Activated CD4-positive, alpha-beta memory T cell treated with anti-CD3 and anti-CD28 coated beads for 36 hours (primary cell): ENCODE measurements at regions not wholly inside any gene's neighbourhood (a gene's known extent, or its start where the extent isn't known, plus 50 kb on each side); places are given as distances from the start of the nearest gene placed in this dataset.
"Not testable (repeated sequence)": the region's sequence is repeated elsewhere in the genome, so short reads cannot be mapped to it uniquely, and the experiment has no call there.

Experiments
- CTCF ChIA-PET: fragments of 350-600 bp; sonication (Branson Sonifier 250); formaldehyde crosslinking; loops from one replicate; lab custom pipeline; 2021; ENCODE audit warnings: antibody characterized with exemption, inconsistent platforms; lab: Charles Lee
- POLR2A ChIA-PET: fragments of 350-600 bp; sonication (Branson Sonifier 250); formaldehyde crosslinking; loops from one replicate; lab custom pipeline; 2021; ENCODE audit warnings: antibody characterized with exemption; lab: Charles Lee
- DNase-seq: peaks from one replicate; pipeline ENCODE4 v3.0.0-alpha.2; 2020
- H3K27ac Mint-ChIP-seq: one replicate; pipeline ENCODE4 v1.8.0; 2021; ENCODE audit warnings: mixed read lengths
- H3K27me3 Mint-ChIP-seq: one replicate; pipeline ENCODE4 v1.8.0; 2021; ENCODE audit warnings: mixed read lengths
- H3K36me3 Mint-ChIP-seq: one replicate; pipeline ENCODE4 v1.8.0; 2021; ENCODE audit warnings: mixed read lengths
- H3K4me1 Mint-ChIP-seq: one replicate; pipeline ENCODE4 v1.8.0; 2021; ENCODE audit warnings: low read depth, mixed read lengths
- H3K4me3 Mint-ChIP-seq: one replicate; pipeline ENCODE4 v1.8.0; 2021; ENCODE audit warnings: mild to moderate bottlenecking, mixed read lengths
- H3K9me3 Mint-ChIP-seq: one replicate; pipeline ENCODE4 v1.8.0; 2021; ENCODE audit warnings: mixed read lengths
- intact Hi-C: fragments of 100-400 bp; cut with micrococcal nuclease; formaldehyde crosslinking; loops from one replicate; pipeline ENCODE4 v1.15.1; 2023

DNA sequence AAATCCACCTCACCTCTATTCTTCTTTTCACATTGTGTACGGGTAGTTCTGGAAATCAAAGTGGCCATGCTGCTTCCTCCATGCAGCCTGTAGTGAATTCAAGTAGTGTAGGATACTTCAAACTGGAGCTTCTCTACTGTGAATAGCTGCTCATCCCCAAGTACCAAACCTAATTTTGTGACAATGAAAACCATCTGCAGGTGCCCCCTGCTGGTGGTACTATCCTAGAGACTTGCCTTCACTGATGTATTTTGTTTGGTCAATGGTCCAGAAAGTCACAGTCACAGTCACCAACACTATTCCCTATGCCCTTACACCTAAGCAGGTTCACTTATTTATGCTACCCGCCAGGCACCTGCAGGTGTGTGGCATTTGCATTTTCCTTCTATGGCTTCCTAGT, 170.0 kb upstream of the NBPF19 start:
- H3K4me1 Mint-ChIP-seq, CTCF ChIA-PET, H3K9me3 Mint-ChIP-seq, POLR2A ChIA-PET, DNase-seq, intact Hi-C loops, H3K27me3 Mint-ChIP-seq, H3K4me3 Mint-ChIP-seq, H3K27ac Mint-ChIP-seq, H3K36me3 Mint-ChIP-seq: not testable (repeated sequence)

GRCh38 chr1:149307640-149308039, 167.2 kb upstream of the NBPF19 start:
- not testable (repeated sequence) for H3K4me3 Mint-ChIP-seq, H3K9me3 Mint-ChIP-seq

GRCh38 chr1:149314921-149315320, 159.9 kb upstream of the NBPF19 start:
- H3K4me3 Mint-ChIP-seq, CTCF ChIA-PET, POLR2A ChIA-PET, H3K9me3 Mint-ChIP-seq, H3K27ac Mint-ChIP-seq, DNase-seq, H3K4me1 Mint-ChIP-seq, H3K27me3 Mint-ChIP-seq, intact Hi-C loops, H3K36me3 Mint-ChIP-seq: not testable (repeated sequence)

More at GRCh38 chr1:149307640-149308039, 167.2 kb upstream of the NBPF19 start:
- DNase-seq, H3K27me3 Mint-ChIP-seq, intact Hi-C loops, H3K27ac Mint-ChIP-seq, H3K4me1 Mint-ChIP-seq, H3K36me3 Mint-ChIP-seq, POLR2A ChIA-PET, CTCF ChIA-PET: not testable (repeated sequence)

DNA sequence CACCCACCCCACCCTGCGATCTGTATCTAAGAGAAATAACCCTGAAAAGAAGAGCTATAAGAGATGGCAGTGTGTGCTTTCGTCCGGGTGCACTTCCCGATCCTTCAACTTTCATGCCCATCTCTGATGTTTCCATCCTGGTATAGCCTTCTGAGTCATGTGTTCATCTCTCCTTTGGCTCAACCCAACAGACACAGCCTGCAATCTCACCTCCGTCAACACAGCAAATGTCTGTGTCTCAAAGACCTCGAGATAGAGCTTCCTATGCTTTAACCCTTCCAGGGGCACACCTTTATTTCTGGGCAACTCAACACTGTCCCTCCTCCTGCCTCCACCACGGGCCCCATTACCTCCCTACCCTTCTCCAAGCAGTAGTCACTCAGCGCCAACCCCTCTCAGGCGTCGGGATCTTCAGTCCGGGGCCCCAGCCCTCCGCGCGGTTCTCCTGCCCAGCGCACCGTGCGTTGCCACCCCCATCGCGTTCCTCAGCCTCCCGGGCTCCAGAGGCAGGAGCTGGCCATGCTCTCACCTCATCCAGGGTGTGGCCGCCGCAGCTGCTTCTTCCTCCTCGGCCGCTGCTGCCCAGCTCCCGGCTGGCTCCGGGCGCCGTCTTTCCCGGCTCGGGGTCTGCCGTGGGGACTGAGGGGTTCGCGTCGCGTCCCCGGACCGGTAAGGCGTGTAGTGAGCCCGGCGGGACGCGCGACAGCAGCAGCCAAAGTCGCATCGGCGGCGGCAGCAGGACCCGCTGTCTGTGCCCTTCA, 153.7 kb upstream of the NBPF19 start:
- intact Hi-C loops, H3K36me3 Mint-ChIP-seq, CTCF ChIA-PET, H3K9me3 Mint-ChIP-seq, H3K27ac Mint-ChIP-seq, H3K4me1 Mint-ChIP-seq, H3K4me3 Mint-ChIP-seq, DNase-seq, POLR2A ChIA-PET, H3K27me3 Mint-ChIP-seq: not testable (repeated sequence)

DNA sequence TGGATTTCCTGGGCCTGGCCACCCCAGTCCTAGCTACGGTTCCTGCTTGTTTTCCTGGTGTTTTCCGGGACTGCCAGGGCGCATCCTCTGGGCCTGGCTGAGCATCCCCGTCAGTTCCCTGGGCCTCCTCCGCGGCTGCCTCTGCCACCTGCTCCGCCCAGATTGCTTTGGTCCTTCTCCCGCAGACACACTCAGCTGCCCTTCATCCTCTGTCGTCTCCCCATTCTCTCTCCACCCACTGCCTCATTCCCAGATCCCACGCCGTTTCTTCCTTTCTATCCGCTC, 153.2 kb upstream of the NBPF19 start:
- POLR2A ChIA-PET, H3K27me3 Mint-ChIP-seq, H3K9me3 Mint-ChIP-seq, CTCF ChIA-PET, H3K27ac Mint-ChIP-seq, H3K4me1 Mint-ChIP-seq, H3K4me3 Mint-ChIP-seq, intact Hi-C loops, H3K36me3 Mint-ChIP-seq, DNase-seq: not testable (repeated sequence)

GRCh38 chr1:149330081-149330335, 144.8 kb upstream of the NBPF19 start:
- H3K4me3 Mint-ChIP-seq, POLR2A ChIA-PET, intact Hi-C loops, H3K27ac Mint-ChIP-seq, H3K36me3 Mint-ChIP-seq, H3K9me3 Mint-ChIP-seq, H3K27me3 Mint-ChIP-seq, CTCF ChIA-PET, H3K4me1 Mint-ChIP-seq, DNase-seq: not testable (repeated sequence)

DNA sequence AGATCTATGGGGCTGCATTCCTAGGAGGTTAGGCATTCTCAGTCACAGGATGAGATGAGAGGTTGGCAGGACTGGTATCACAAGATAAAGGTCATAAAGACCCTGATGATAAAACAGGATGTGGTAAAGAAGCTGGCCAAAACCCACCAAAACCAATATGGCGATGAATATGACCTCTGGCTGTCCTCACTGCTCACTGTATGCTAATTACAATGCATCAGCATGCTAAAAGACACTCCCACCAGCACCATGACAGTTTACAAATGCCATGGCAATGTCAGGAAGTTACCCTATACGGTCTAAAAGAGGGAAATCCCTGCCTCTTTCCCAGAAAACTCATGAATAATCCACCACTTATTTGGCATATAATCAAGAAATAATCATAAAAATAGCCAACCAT, 138.8 kb upstream of the NBPF19 start:
- H3K27me3 Mint-ChIP-seq, POLR2A ChIA-PET, H3K27ac Mint-ChIP-seq, intact Hi-C loops, DNase-seq, H3K4me3 Mint-ChIP-seq, H3K4me1 Mint-ChIP-seq, H3K9me3 Mint-ChIP-seq, H3K36me3 Mint-ChIP-seq, CTCF ChIA-PET: not testable (repeated sequence)

DNA sequence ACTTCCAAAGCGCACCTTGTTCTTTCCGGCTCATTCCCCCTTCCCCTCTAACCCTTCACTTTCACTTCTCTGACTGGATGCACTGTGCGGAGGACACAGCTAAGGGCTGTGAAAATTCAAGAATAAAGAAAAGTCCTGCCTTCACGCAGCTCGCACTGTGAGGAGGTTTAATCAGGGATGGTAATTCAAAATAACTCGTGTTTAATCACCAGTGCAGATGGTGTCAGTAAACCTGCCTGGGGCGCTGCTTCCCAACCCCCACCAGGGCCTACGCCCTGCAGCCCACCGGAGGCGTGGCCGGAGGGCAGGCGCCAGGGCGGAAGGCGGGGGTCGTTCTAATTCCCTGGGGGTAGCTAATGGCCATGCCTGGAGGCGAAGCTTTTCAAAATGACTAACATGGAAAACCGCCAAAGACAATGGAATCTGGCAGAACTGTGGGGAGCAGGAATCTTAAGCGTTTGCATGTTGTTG, 136.6 kb upstream of the NBPF19 start:
- H3K9me3 Mint-ChIP-seq, POLR2A ChIA-PET, H3K4me1 Mint-ChIP-seq, H3K27me3 Mint-ChIP-seq, intact Hi-C loops, H3K36me3 Mint-ChIP-seq, H3K27ac Mint-ChIP-seq, CTCF ChIA-PET, DNase-seq, H3K4me3 Mint-ChIP-seq: not testable (repeated sequence)

GRCh38 chr1:149338698-149339097, 136.1 kb upstream of the NBPF19 start:
- H3K4me1 Mint-ChIP-seq, H3K27ac Mint-ChIP-seq, DNase-seq, CTCF ChIA-PET, H3K4me3 Mint-ChIP-seq, intact Hi-C loops, POLR2A ChIA-PET, H3K9me3 Mint-ChIP-seq, H3K27me3 Mint-ChIP-seq, H3K36me3 Mint-ChIP-seq: not testable (repeated sequence)

- H3K4me3 Mint-ChIP-seq, CTCF ChIA-PET, H3K36me3 Mint-ChIP-seq, H3K9me3 Mint-ChIP-seq, intact Hi-C loops, DNase-seq, H3K4me1 Mint-ChIP-seq, H3K27ac Mint-ChIP-seq, POLR2A ChIA-PET, H3K27me3 Mint-ChIP-seq: not testable (repeated sequence)
Measured at GRCh38 chr1:149349448-149349847, 125.4 kb upstream of the NBPF19 start.

DNA sequence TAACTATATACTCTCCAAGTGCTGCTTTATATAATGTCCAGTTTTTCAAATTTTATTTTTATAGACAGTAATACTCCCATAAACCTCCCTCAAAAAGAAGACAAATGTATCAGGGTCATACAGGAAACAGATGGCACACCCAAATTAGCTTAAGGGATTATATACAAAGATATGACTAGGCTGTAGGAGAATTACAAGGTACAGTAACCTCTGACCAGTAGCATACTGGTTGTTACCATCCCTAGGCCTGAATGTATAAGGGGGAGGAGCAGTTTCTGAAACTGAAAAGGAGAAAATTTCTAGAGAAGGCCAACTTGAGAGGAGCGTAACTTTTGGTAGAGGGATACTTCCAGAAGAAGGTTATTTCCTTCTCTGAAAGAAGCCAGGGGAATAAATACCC, 122.6 kb upstream of the NBPF19 start:
- CTCF ChIA-PET, POLR2A ChIA-PET, H3K9me3 Mint-ChIP-seq, H3K4me1 Mint-ChIP-seq, H3K27me3 Mint-ChIP-seq, H3K4me3 Mint-ChIP-seq, H3K27ac Mint-ChIP-seq, H3K36me3 Mint-ChIP-seq, intact Hi-C loops, DNase-seq: not testable (repeated sequence)

- CTCF ChIA-PET, H3K9me3 Mint-ChIP-seq, H3K36me3 Mint-ChIP-seq, H3K4me1 Mint-ChIP-seq, H3K27ac Mint-ChIP-seq, DNase-seq, POLR2A ChIA-PET, intact Hi-C loops, H3K4me3 Mint-ChIP-seq, H3K27me3 Mint-ChIP-seq: not testable (repeated sequence)
Measured at GRCh38 chr1:149354579-149354978, 120.3 kb upstream of the NBPF19 start.

DNA sequence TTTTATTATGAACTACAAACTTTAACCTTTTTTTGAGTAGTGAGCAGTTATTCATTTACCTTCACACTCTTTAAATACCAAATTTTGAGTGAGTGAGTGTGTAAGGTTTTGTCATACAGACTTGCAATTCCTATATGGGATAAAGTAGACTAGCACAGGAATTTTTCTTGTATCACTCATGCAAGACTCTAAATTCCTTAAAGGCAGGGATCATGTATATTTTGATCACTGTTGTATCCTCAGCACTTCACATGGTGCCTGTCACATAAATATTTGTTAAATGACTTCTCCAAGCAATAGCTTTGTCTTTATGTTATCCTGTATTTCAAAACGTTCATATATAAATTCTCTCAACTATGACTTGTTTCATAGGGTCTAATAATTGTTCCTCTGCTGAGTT, 119.1 kb upstream of the NBPF19 start:
- H3K4me3 Mint-ChIP-seq, H3K27ac Mint-ChIP-seq, DNase-seq, H3K9me3 Mint-ChIP-seq, intact Hi-C loops, H3K4me1 Mint-ChIP-seq, H3K36me3 Mint-ChIP-seq, H3K27me3 Mint-ChIP-seq, POLR2A ChIA-PET, CTCF ChIA-PET: not testable (repeated sequence)
